K562 (cell line): ENCODE measurements at regions not wholly inside any gene's neighbourhood (a gene's known extent, or its start where the extent isn't known, plus 50 kb on each side); places are given as distances from the start of the nearest gene placed in this dataset.
A peak's percentile ranks its signal among the peaks of the same experiment; 100 is the strongest.

Source experiments
- ATAC-seq: fragments of 200-7000 bp; cut with Tn5 transposase; 3 replicates; pipeline ENCODE4 v1.9.1; 2020; ENCODE audit warnings: moderate library complexity
- BruUV-seq: library from RNA; stranded (reverse); fragments of 400-500 nt; replicated peaks from 2 replicates; lab custom pipeline; 2021; lab: Mats Ljungman, UMichigan
- CTCF ChIA-PET: fragments of 300-600 bp; formaldehyde crosslinking; extraction: SDS; loops from one replicate; lab custom pipeline; 2021; ENCODE audit warnings: low intra/inter-chr PET ratio; lab: Yijun Ruan, JAX
- POLR2A ChIA-PET: fragments of 300-600, 350-650 bp; sonication (Branson Sonifier 250); formaldehyde crosslinking; extraction: SDS; loops from one replicate; lab custom pipeline; 2021; ENCODE audit warnings: antibody characterized with exemption, inconsistent platforms; lab: Yijun Ruan, JAX
- DNase-seq, 4 experiments: peaks; one replicate each; pipeline versions ENCODE4 v3.0.0 to v3.0.0-alpha.2; 2011 to 2018; ENCODE audit warnings: low spot score in 3 of 4, mixed read lengths in 3 of 4; ENCODE audit errors: extremely low read depth in 1 of 4
- FAIRE-seq: peaks from 2 replicates; lab custom pipeline; 2011; peaks lifted over from hg19 to GRCh38; lab: Jason Lieb, UNC
- H2AFZ ChIP-seq: 2 replicates; pipeline ENCODE4 v1.6.0; 2011; ENCODE audit warnings: low read depth, low read length, control low read depth, inconsistent platforms
- H3K27ac ChIP-seq: fragments of 200-600 bp; 3 replicates; pipeline ENCODE4 v1.8.0; 2011; ENCODE audit warnings: low read depth, mild to moderate bottlenecking, control low read depth, inconsistent platforms, low read length, moderate library complexity, mixed read lengths; ENCODE audit errors: extremely low read depth
- H3K27me3 ChIP-seq, 2 experiments: fragments of 300-600 bp in 1 of 2; 2 replicates in 1 of 2; 3 replicates in 1 of 2; pipeline versions ENCODE4 v1.6.0 to v1.8.0; 2011; ENCODE audit warnings: inconsistent platforms in 2 of 2, low read length in 2 of 2, mild to moderate bottlenecking in 1 of 2, mixed read lengths in 1 of 2, moderate library complexity in 1 of 2; ENCODE audit not compliant: control insufficient read depth in 2 of 2, insufficient read depth in 2 of 2
- H3K36me3 ChIP-seq: fragments of 300-600 bp; 3 replicates; pipeline ENCODE4 v1.8.0; 2011; ENCODE audit warnings: mild to moderate bottlenecking, low read length, inconsistent platforms; ENCODE audit not compliant: control insufficient read depth, insufficient read depth
- H3K4me1 ChIP-seq, 2 experiments: fragments of 200-600 bp in 1 of 2; replicated peaks in 1 of 2; 2 replicates in 1 of 2; 3 replicates in 1 of 2; pipeline versions ENCODE4 v1.5.1 to v1.8.0; 2011; ENCODE audit warnings: inconsistent platforms in 2 of 2, low read length in 2 of 2, mild to moderate bottlenecking in 1 of 2, mixed read lengths in 1 of 2, moderate library complexity in 1 of 2; ENCODE audit not compliant: control insufficient read depth in 2 of 2, insufficient read depth in 2 of 2
- H3K4me2 ChIP-seq: 2 replicates; pipeline ENCODE4 v1.6.1; 2011; ENCODE audit warnings: low read length, control low read depth, inconsistent platforms, mixed read lengths; ENCODE audit not compliant: insufficient read depth
- H3K4me3 ChIP-seq: fragments of 200-600 bp; sonication (generic), shearing (Covaris generic); 2 replicates; pipeline ENCODE4 v1.5.1; 2016; ENCODE audit warnings: control low read depth, inconsistent platforms
- H3K79me2 ChIP-seq: fragments of 200-600 bp; 3 replicates; pipeline ENCODE4 v1.8.0; 2011; ENCODE audit warnings: low read length, inconsistent platforms; ENCODE audit not compliant: control insufficient read depth, insufficient read depth
- H3K9ac ChIP-seq, 2 experiments: 2 replicates each; pipeline versions ENCODE4 v1.6.0 to v1.6.1; 2011; ENCODE audit warnings: low read depth in 2 of 2, low read length in 2 of 2, control low read depth in 1 of 2, inconsistent platforms in 1 of 2, mild to moderate bottlenecking in 1 of 2, mixed read lengths in 1 of 2; ENCODE audit not compliant: insufficient read depth in 1 of 2
- H3K9me1 ChIP-seq: one replicate; pipeline ENCODE4 v1.6.0; 2011; ENCODE audit warnings: inconsistent platforms, mild to moderate bottlenecking, low read length, moderate library complexity; ENCODE audit not compliant: control insufficient read depth, insufficient read depth
- H3K9me3 ChIP-seq: replicated peaks from 2 replicates; pipeline ENCODE4 v1.5.1; 2011; ENCODE audit warnings: low read depth, low read length, inconsistent platforms; ENCODE audit not compliant: control insufficient read depth, insufficient read depth
- H4K20me1 ChIP-seq: replicated peaks from 2 replicates; pipeline ENCODE4 v1.6.1; 2011; ENCODE audit warnings: low read length, inconsistent platforms, mixed read lengths; ENCODE audit not compliant: control insufficient read depth, insufficient read depth
- C11orf30 ChIP-seq: fragments of 450-650 bp; IDR thresholded peaks from 2 replicates; pipeline ENCODE4 v1.6.1; 2016; ENCODE audit warnings: low read depth, mild to moderate bottlenecking
- CGGBP1 ChIP-seq: fragments of 250-450 bp; sonication (Bioruptor Pico); IDR thresholded peaks from 2 replicates; pipeline ENCODE4 v1.9.0; 2021; ENCODE audit warnings: mild to moderate bottlenecking
- DPF2 ChIP-seq: fragments of 450-650 bp; IDR thresholded peaks from 2 replicates; pipeline ENCODE4 v1.6.1; 2016
- EGR1 ChIP-seq: fragments of 450-650 bp; conservative IDR thresholded peaks from 2 replicates; pipeline ENCODE4 v1.6.1; 2017; ENCODE audit warnings: mild to moderate bottlenecking
- FOXK1 ChIP-seq: sonication (generic); formaldehyde crosslinking; IDR thresholded peaks from 2 replicates; pipeline ENCODE4 v1.8.0; 2022; ENCODE audit warnings: missing genetic modification reagents, mild to moderate bottlenecking, borderline replicate concordance
- FOXP1 ChIP-seq: sonication (generic); formaldehyde crosslinking; IDR thresholded peaks from 2 replicates; pipeline ENCODE4 v1.8.0; 2022; ENCODE audit warnings: mild to moderate bottlenecking, missing genetic modification reagents
- GABPA ChIP-seq: fragments of 200-800 bp; sonication (Bioruptor generic); conservative IDR thresholded peaks from 2 replicates; pipeline ENCODE4 v1.6.1; 2016; ENCODE audit warnings: low read depth, missing genetic modification characterization, missing compliant biosample characterization
- GTF2F1 ChIP-seq: IDR thresholded peaks from 2 replicates; pipeline ENCODE4 v1.6.1; 2011; ENCODE audit warnings: low read depth, low read length, improper control_type of control experiment
- HLTF ChIP-seq: fragments of 450-650 bp; IDR thresholded peaks from 2 replicates; pipeline ENCODE4 v1.6.1; 2016
- HNRNPUL1 ChIP-seq: fragments of 200-400 bp; formaldehyde crosslinking; IDR thresholded peaks from 2 replicates; pipeline ENCODE4 v1.6.1; 2017; ENCODE audit warnings: low read length
- IRF9 ChIP-seq: fragments of 450-650 bp; IDR thresholded peaks from 2 replicates; pipeline ENCODE4 v1.6.1; 2016; ENCODE audit warnings: missing biosample characterization, missing genetic modification characterization
- KAT8 ChIP-seq: fragments of 450-650 bp; IDR thresholded peaks from 2 replicates; pipeline ENCODE4 v1.6.1; 2016; ENCODE audit warnings: low read depth, mild to moderate bottlenecking
- KDM2B ChIP-seq: fragments of 250-450 bp; sonication (Bioruptor Pico); IDR thresholded peaks from 2 replicates; pipeline ENCODE4 v1.8.0; 2021; ENCODE audit warnings: mild to moderate bottlenecking, moderate library complexity
- LEF1 ChIP-seq: fragments of 450-650 bp; IDR thresholded peaks from 2 replicates; pipeline ENCODE4 v1.6.1; 2016; ENCODE audit warnings: mild to moderate bottlenecking
- MAFG ChIP-seq: fragments of 450-650 bp; conservative IDR thresholded peaks from 2 replicates; pipeline ENCODE4 v1.6.1; 2016; ENCODE audit warnings: missing genetic modification characterization, missing compliant biosample characterization
- MAFK ChIP-seq: IDR thresholded peaks from 2 replicates; pipeline ENCODE4 v1.6.1; 2011; ENCODE audit warnings: low read length, improper control_type of control experiment
- NCOR1 ChIP-seq: fragments of 450-650 bp; IDR thresholded peaks from 2 replicates; pipeline ENCODE4 v1.6.1; 2016; ENCODE audit warnings: mild to moderate bottlenecking, moderate library complexity
- NFE2 ChIP-seq: IDR thresholded peaks from 2 replicates; pipeline ENCODE4 v1.6.1; 2014; ENCODE audit warnings: antibody characterized with exemption, low read depth
- NFE2L1 ChIP-seq: fragments of 450-650 bp; IDR thresholded peaks from 2 replicates; pipeline ENCODE4 v1.6.1; 2016; ENCODE audit warnings: missing genetic modification characterization, low read depth, mild to moderate bottlenecking, missing compliant biosample characterization, moderate library complexity, borderline replicate concordance
- PHF20 ChIP-seq: fragments of 450-650 bp; IDR thresholded peaks from 2 replicates; pipeline ENCODE4 v1.6.1; 2018; ENCODE audit not compliant: partially characterized antibody
- PPARD ChIP-seq: fragments of 250-450 bp; sonication (Bioruptor Pico); IDR thresholded peaks from 2 replicates; pipeline ENCODE4 v1.8.0; 2022; ENCODE audit warnings: inconsistent platforms, mild to moderate bottlenecking, moderate library complexity
- SNAPC5 ChIP-seq: fragments of 250-450 bp; sonication (Bioruptor Pico); IDR thresholded peaks from 2 replicates; pipeline ENCODE4 v1.8.0; 2021; ENCODE audit warnings: moderate library complexity, mild to moderate bottlenecking, inconsistent platforms
- SNIP1 ChIP-seq: fragments of 450-650 bp; IDR thresholded peaks from 2 replicates; pipeline ENCODE4 v1.7.1; 2017; ENCODE audit warnings: low read depth, mild to moderate bottlenecking
- SPI1 ChIP-seq: IDR thresholded peaks from 2 replicates; pipeline ENCODE4 v1.6.1; 2011; ENCODE audit warnings: low read depth, low read length, control low read depth, borderline replicate concordance
- SREBF2 ChIP-seq: sonication (generic); formaldehyde crosslinking; IDR thresholded peaks from 2 replicates; pipeline ENCODE4 v1.4.0; 2020; ENCODE audit warnings: mild to moderate bottlenecking, missing genetic modification reagents
- TSC22D4 ChIP-seq: fragments of 450-650 bp; IDR thresholded peaks from 2 replicates; pipeline ENCODE4 v1.6.1; 2016; ENCODE audit warnings: missing genetic modification characterization, missing biosample characterization, control low read depth
- ZNF316 ChIP-seq: fragments of 450-650 bp; IDR thresholded peaks from 2 replicates; pipeline ENCODE4 v1.6.1; 2016
- WGBS: fragments of 100-300 bp; shearing (Covaris generic); methylation state at CpG from one replicate; pipeline ENCODE4 v1.1.6; 2016; ENCODE audit warnings: low coverage, mixed read lengths; ENCODE audit not compliant: insufficient coverage; ENCODE audit errors: missing lambda C conversion rate; 5-methylcytosine and 5-hydroxymethylcytosine counted together
- in situ Hi-C: fragments of 300-500 bp; cut with MboI; formaldehyde crosslinking; loops from 4 replicates; pipeline ENCODE4 v1.15.0; 2018; ENCODE audit warnings: inconsistent platforms, mixed read lengths
- intact Hi-C: fragments of 100-400 bp; cut with micrococcal nuclease; formaldehyde crosslinking; loops from 2 replicates; pipeline ENCODE4 v1.14.2; 2022

GRCh38 chr5:96340357-96340756 is 92.7 kb downstream of the PCSK1 start (continued):
- TF ChIP-seq PPARD (CRISPR knock-in tag) (no peak), PHF20 (no peak), SNAPC5 (CRISPR knock-in tag) (no peak), FOXK1 (CRISPR knock-in tag) (no peak), IRF9 (tag) (no peak), TSC22D4 (tag) (no peak), EGR1 (no peak), FOXP1 (CRISPR knock-in tag) (no peak)

GRCh38 chr5:96339862-96340261 is 93.2 kb downstream of the PCSK1 start:
- no peak overlapping the region for H3K4me2 ChIP-seq
- H3K79me2 ChIP-seq = no peaks in the 10 kb centered on the region
- in situ Hi-C loops = loop anchor here (5.0 to 25.0 kb wide), 3 partner anchors 265 to 703 kb away; partner anchors contain the start of gene RFESD
- peak; percentile 66 for ATAC-seq
- no peak overlapping the region for H3K4me3 ChIP-seq
- no TSS peak for BruUV-seq
- no peak for FAIRE-seq
- no peaks in the 10 kb centered on the region for H3K36me3 ChIP-seq
- H3K4me1 ChIP-seq = peaks cover 0 to 4% of the 10 kb centered on the region in 2 experiments; a peak in 2 of 5 replicates
- H3K9ac ChIP-seq = no peak overlapping the region
- peak overlapping the region; percentile 10; the same call in 1 of the 2 replicates for H2AFZ ChIP-seq
- intact Hi-C loops = loop anchor here (5.0 to 10.0 kb wide), 6 partner anchors 165 to 825 kb away; partner anchors contain the start of gene ELL2
- 17% methylated on average over 3 of the region's 3 CpGs for WGBS
- H3K9me3 ChIP-seq = no peaks in the 10 kb centered on the region
- H4K20me1 ChIP-seq = no peaks in the 10 kb centered on the region
- no peak overlapping the region for H3K27ac ChIP-seq
- ChIA-PET CTCF (no interaction called here), POLR2A (no interaction called here)
- no peaks in the 10 kb centered on the region; a peak in 1 of 5 replicates for H3K27me3 ChIP-seq
- DNase-seq = peak in 2 of 4 experiments; percentile 7 to 20
- H3K9me1 ChIP-seq = no peaks in the 10 kb centered on the region
- TF ChIP-seq KAT8 = no peak
- TF ChIP-seq HLTF = no peak
- TF ChIP-seq SNIP1 = no peak
- TF ChIP-seq NFE2 = peak; percentile 91
- no peak for TF ChIP-seq SREBF2
- peak; percentile 76; the same call in 1 of the 2 replicates for TF ChIP-seq MAFK
- peak; percentile 81 for TF ChIP-seq C11orf30
- TF ChIP-seq NFE2L1 (tag) = peak; percentile 82
- TF ChIP-seq DPF2 = peak; percentile 24; the same call in 1 of the 2 replicates
- TF ChIP-seq CGGBP1 (CRISPR knock-in tag) = no peak
- no peak for TF ChIP-seq SPI1
- no peak for TF ChIP-seq GTF2F1
- TF ChIP-seq NCOR1 = no peak
- no peak for TF ChIP-seq LEF1
- peak; percentile 91 for TF ChIP-seq ZNF316
- TF ChIP-seq GABPA (tag) = 0 out of 2 replicates have a peak, but pooled peaks have one; percentile 21
- TF ChIP-seq KDM2B (CRISPR knock-in tag) = no peak
- no peak for TF ChIP-seq HNRNPUL1
- peak; percentile 95 for TF ChIP-seq MAFG (tag)
